ENCODE measurements at regions not wholly inside any gene's neighbourhood (a gene's known extent, or its start where the extent isn't known, plus 50 kb on each side); places are given as distances from the start of the nearest gene placed in this dataset.

DNA sequence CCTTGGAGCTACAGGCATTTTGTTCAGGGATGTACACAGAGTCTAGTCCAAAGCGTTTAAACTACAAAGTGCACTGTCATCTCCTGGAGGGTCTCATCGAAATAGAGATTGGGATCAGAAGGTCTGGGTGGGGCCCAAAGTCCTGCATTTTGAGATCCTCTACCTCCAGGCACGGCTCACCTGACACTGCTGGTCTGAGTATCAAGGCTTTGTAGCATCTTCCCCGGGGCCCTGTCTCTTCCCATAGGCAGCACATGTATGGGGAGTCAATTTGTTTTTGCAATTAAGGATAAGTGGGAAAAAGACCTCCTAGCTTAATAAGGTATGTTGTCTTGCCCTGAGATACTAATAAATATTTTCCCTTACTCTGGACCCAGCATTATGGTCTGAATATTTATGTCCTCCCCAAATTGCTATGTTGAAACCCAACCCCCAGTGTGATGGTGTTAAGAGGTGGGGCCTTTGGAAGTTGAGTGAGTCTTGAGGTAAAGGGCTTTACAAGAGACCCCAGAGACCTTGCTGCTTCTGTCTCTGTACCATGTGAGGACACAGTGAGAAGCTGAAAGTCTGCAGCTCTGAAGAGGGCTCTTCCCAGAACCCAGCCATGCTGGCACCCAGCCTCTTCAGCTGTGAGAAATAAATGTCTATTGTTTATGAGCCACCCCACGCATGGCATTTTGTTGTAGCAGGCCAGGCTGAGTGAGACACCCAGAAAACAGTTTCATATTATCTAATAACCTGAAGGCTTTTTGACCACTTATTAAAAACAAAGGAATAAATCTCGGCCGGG lies 258.7 kb upstream of the HS6ST1 start:
- Histone ChIP-seq H3K9me1 (ENCODE audit: control insufficient read depth, extremely low read depth, insufficient read depth, low read length) (no peaks in the 10 kb centered on the region), H3K4me3 (ENCODE audit: control insufficient read depth in 2 of 3, extremely low read depth in 1 of 3, insufficient read depth in 2 of 3, low read depth in 1 of 3, low read length in 3 of 3) (no peak overlapping the region), H2AFZ (ENCODE audit: control insufficient read depth, low read length) (no peak overlapping the region), H4K20me1 (ENCODE audit: control insufficient read depth, extremely low read depth, insufficient read depth, low read length) (no peaks in the 10 kb centered on the region), H3K4me2 (ENCODE audit: control insufficient read depth, extremely low read depth, insufficient read depth, low read depth, low read length) (no peak overlapping the region), H3K9me3 (ENCODE audit: control insufficient read depth, low read depth, low read length) (no peaks in the 10 kb centered on the region), H3K79me2 (ENCODE audit: control insufficient read depth, insufficient read depth, low read length) (no peaks in the 10 kb centered on the region), H3K4me1 (ENCODE audit: control insufficient read depth, extremely low read depth, insufficient read depth, low read length) (no peaks in the 10 kb centered on the region), H3K27me3 (ENCODE audit: control insufficient read depth, extremely low read depth, insufficient read depth, low read length) (peaks cover 5% of the 10 kb centered on the region), H3K9ac (ENCODE audit: control insufficient read depth, extremely low read depth, insufficient read depth, low read length) (no peak overlapping the region), H3K36me3 (ENCODE audit: control insufficient read depth in 2 of 2, extremely low read depth in 1 of 2, insufficient read depth in 2 of 2, low read length in 2 of 2) (no peaks in the 10 kb centered on the region), H3K27ac (ENCODE audit: control insufficient read depth, insufficient read depth, low read length) (no peak overlapping the region)
- FAIRE-seq (no peak), DNase-seq (ENCODE audit: low read depth, low spot score) (no peak)
- dilution Hi-C loops (cut with MboI; ENCODE audit: extremely low pct_ligation_motif_present, low sequenced_read_pairs): no loop called here
- TF ChIP-seq, protein P1, sequence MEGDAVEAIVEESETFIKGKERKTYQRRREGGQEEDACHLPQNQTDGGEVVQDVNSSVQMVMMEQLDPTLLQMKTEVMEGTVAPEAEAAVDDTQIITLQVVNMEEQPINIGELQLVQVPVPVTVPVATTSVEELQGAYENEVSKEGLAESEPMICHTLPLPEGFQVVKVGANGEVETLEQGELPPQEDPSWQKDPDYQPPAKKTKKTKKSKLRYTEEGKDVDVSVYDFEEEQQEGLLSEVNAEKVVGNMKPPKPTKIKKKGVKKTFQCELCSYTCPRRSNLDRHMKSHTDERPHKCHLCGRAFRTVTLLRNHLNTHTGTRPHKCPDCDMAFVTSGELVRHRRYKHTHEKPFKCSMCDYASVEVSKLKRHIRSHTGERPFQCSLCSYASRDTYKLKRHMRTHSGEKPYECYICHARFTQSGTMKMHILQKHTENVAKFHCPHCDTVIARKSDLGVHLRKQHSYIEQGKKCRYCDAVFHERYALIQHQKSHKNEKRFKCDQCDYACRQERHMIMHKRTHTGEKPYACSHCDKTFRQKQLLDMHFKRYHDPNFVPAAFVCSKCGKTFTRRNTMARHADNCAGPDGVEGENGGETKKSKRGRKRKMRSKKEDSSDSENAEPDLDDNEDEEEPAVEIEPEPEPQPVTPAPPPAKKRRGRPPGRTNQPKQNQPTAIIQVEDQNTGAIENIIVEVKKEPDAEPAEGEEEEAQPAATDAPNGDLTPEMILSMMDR (optimal IDR thresholded peaks at IDR 0.05 in 1 of 3, IDR thresholded peaks at IDR 0.05 in 1 of 3, conservative IDR thresholded peaks at IDR 0.05 in 1 of 3; ENCODE audit: extremely low read depth in 1 of 3, insufficient read depth in 2 of 3, low read length in 3 of 3): no peak
- TF ChIP-seq EZH2 (IDR thresholded peaks at IDR 0.05; ENCODE audit: low read length): no peak

DNA sequence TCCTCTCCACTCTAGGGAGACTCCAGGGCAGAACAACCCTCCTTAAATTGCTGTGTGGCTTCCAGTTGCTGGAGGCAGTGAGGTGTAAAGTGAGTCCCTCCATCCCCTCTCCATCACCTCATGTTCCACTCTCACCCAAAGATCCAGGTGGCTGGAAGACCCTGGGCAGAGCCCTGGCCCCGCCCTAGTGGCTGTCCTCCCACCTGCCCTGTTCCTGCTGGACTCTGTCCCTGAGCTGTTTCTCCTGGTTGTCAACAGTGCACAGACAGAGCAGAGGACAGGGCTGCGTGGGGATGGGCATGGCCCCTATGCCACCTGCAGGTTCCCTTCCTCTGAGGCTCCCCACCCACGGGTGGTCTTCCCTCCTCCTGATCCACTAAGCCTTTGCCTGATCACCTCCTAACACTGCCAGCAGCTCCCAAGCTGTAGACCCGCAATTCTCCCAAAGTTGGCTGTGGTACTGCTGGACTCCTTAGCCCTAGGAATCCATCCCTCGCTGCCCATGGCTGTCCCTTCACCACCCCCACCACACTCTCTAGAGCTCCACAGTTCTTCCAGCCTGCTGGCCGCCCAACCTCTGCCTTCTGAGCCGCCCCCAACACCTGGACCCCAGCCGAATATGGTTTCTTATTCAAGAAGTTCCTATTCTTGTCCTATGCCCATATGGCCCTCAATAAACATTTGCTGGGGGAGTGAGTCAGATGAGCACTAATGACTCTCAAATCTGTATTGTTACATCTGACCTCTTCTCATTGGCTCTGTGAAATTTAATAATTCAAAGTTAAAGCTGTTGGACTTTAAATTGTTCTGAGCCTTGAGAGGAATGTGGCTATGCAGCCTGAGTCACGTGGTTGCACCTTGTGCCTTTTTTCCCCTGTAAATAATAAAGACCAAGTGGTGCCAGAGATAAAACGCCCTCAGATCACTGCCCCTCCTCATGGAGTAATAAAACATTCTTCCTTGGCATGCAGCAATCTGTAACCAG lies 260.0 kb upstream of the HS6ST1 start:
- Histone ChIP-seq H3K36me3 (ENCODE audit: control insufficient read depth in 2 of 2, extremely low read depth in 1 of 2, insufficient read depth in 2 of 2, low read length in 2 of 2) (no peaks in the 10 kb centered on the region), H3K27me3 (ENCODE audit: control insufficient read depth, extremely low read depth, insufficient read depth, low read length) (peaks cover 5% of the 10 kb centered on the region), H3K4me3 (ENCODE audit: control insufficient read depth in 2 of 3, extremely low read depth in 1 of 3, insufficient read depth in 2 of 3, low read depth in 1 of 3, low read length in 3 of 3) (no peak overlapping the region), H3K9me3 (ENCODE audit: control insufficient read depth, low read depth, low read length) (no peaks in the 10 kb centered on the region), H3K9me1 (ENCODE audit: control insufficient read depth, extremely low read depth, insufficient read depth, low read length) (no peaks in the 10 kb centered on the region), H2AFZ (ENCODE audit: control insufficient read depth, low read length) (no peak overlapping the region), H3K4me1 (ENCODE audit: control insufficient read depth, extremely low read depth, insufficient read depth, low read length) (no peaks in the 10 kb centered on the region), H4K20me1 (ENCODE audit: control insufficient read depth, extremely low read depth, insufficient read depth, low read length) (no peaks in the 10 kb centered on the region), H3K4me2 (ENCODE audit: control insufficient read depth, extremely low read depth, insufficient read depth, low read depth, low read length) (no peak overlapping the region), H3K27ac (ENCODE audit: control insufficient read depth, insufficient read depth, low read length) (no peak overlapping the region), H3K9ac (ENCODE audit: control insufficient read depth, extremely low read depth, insufficient read depth, low read length) (no peak overlapping the region), H3K79me2 (ENCODE audit: control insufficient read depth, insufficient read depth, low read length) (no peaks in the 10 kb centered on the region)
- TF ChIP-seq EZH2 (IDR thresholded peaks at IDR 0.05; ENCODE audit: low read length): no peak
- TF ChIP-seq, protein P1 (optimal IDR thresholded peaks at IDR 0.05 in 1 of 3, IDR thresholded peaks at IDR 0.05 in 1 of 3, conservative IDR thresholded peaks at IDR 0.05 in 1 of 3; ENCODE audit: extremely low read depth in 1 of 3, insufficient read depth in 2 of 3, low read length in 3 of 3): no peak
- dilution Hi-C loops (cut with MboI; ENCODE audit: extremely low pct_ligation_motif_present, low sequenced_read_pairs): no loop called here
- DNase-seq (ENCODE audit: low read depth, low spot score) (no peak), FAIRE-seq (no peak)
